Uterus (tissue), 2 donors: ENCODE measurements at regions not wholly inside any gene's neighbourhood (a gene's known extent, or its start where the extent isn't known, plus 50 kb on each side); places are given as distances from the start of the nearest gene placed in this dataset.

Experiments
- POLR2A ChIP-seq, 2 donors: fragments of 450-650 bp; IDR thresholded peaks; one replicate each; pipeline ENCODE4 v1.6.1; 2016; ENCODE audit warnings: antibody characterized with exemption in 2 of 2, mild to moderate bottlenecking in 1 of 2, moderate library complexity in 1 of 2
- TF ChIP-seq, protein P1 (sequence below), 4 experiments: fragments of 200-600 bp in 2 of 4; fragments of 450-650 bp in 2 of 4; sonication (generic) in 2 of 4; IDR thresholded peaks; one replicate each; pipeline ENCODE4 v1.5.1; 2016 to 2019; ENCODE audit warnings: antibody characterized with exemption in 4 of 4, mild to moderate bottlenecking in 2 of 4, moderate library complexity in 1 of 4

DNA sequence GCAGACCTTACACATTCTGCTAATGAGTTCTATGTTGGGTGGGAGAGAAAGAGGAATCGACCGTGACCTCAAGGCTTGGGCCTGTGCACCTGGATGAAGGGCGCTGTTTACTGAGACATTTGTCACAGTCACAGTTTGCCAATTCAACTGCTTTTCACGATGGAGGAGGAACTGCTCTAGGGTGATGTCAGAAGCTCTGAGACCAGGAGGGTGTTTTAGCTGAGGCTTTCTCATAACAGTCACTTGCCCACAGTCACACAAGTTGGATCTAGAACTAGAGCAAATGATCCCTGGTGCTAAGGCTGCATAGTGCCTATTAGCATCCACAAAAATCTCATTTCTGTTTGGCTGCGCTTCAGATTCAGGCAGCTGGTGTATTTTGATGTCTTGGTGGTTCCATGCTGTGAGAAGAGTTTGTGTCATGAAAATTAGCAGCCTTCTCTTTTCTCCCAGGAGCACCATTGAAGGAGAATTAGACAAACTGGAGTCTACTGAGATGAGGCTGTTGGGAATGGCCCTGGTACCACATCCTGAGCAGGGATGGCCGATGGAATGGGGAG is 83.3 kb upstream of the TGM3 start:
- TF ChIP-seq, protein P1, sequence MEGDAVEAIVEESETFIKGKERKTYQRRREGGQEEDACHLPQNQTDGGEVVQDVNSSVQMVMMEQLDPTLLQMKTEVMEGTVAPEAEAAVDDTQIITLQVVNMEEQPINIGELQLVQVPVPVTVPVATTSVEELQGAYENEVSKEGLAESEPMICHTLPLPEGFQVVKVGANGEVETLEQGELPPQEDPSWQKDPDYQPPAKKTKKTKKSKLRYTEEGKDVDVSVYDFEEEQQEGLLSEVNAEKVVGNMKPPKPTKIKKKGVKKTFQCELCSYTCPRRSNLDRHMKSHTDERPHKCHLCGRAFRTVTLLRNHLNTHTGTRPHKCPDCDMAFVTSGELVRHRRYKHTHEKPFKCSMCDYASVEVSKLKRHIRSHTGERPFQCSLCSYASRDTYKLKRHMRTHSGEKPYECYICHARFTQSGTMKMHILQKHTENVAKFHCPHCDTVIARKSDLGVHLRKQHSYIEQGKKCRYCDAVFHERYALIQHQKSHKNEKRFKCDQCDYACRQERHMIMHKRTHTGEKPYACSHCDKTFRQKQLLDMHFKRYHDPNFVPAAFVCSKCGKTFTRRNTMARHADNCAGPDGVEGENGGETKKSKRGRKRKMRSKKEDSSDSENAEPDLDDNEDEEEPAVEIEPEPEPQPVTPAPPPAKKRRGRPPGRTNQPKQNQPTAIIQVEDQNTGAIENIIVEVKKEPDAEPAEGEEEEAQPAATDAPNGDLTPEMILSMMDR (IDR thresholded peaks at IDR 0.05) = no peak
- TF ChIP-seq POLR2A (IDR thresholded peaks at IDR 0.05) = no peak
